ENCODE measurements at regions not wholly inside any gene's neighbourhood (a gene's known extent, or its start where the extent isn't known, plus 50 kb on each side); places are given as distances from the start of the nearest gene placed in this dataset.

DNA sequence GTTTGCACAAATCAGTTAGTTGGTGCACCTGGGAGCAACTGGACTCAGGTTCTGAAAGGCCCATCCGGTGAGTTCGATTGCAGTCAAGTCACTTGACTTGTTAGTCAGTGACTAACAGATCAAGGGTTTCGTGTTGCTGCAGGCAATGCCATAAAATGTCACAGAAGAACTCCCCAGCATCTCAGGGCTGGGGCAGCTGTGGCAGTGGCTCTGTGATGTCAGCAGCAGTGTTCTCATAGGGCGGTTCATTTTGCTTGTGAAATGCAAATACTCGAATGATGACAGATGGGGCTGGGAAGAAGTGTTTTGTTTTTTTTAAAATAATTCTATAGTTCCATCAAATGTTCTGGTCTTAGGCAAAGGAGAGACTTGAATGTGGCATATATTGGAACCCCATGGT is 287.8 kb downstream of the LMX1A start:
- TF ChIP-seq, protein P1, sequence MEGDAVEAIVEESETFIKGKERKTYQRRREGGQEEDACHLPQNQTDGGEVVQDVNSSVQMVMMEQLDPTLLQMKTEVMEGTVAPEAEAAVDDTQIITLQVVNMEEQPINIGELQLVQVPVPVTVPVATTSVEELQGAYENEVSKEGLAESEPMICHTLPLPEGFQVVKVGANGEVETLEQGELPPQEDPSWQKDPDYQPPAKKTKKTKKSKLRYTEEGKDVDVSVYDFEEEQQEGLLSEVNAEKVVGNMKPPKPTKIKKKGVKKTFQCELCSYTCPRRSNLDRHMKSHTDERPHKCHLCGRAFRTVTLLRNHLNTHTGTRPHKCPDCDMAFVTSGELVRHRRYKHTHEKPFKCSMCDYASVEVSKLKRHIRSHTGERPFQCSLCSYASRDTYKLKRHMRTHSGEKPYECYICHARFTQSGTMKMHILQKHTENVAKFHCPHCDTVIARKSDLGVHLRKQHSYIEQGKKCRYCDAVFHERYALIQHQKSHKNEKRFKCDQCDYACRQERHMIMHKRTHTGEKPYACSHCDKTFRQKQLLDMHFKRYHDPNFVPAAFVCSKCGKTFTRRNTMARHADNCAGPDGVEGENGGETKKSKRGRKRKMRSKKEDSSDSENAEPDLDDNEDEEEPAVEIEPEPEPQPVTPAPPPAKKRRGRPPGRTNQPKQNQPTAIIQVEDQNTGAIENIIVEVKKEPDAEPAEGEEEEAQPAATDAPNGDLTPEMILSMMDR (IDR thresholded peaks at IDR 0.05): no peak
- TF ChIP-seq EZH2phosphoT487 (IDR thresholded peaks at IDR 0.05): no peak
